Gastrocnemius medialis (tissue), 4 donors: ENCODE measurements at regions not wholly inside any gene's neighbourhood (a gene's known extent, or its start where the extent isn't known, plus 50 kb on each side); places are given as distances from the start of the nearest gene placed in this dataset.

ENCODE experiments used
- CTCF ChIP-seq, 5 experiments: fragments of 450-650 bp in 3 of 5; fragments of 200-600 bp in 2 of 5; sonication (generic) in 2 of 5; IDR thresholded peaks in 4 of 5; conservative IDR thresholded peaks in 1 of 5; 1 replicate in 4 of 5; 2 replicates in 1 of 5; pipeline ENCODE4 v1.5.1; 2016 to 2019; ENCODE audit warnings: antibody characterized with exemption in 5 of 5, mild to moderate bottlenecking in 3 of 5, moderate library complexity in 3 of 5
- POLR2A ChIP-seq, 2 donors: fragments of 450-650 bp; IDR thresholded peaks; one replicate each; pipeline ENCODE4 v1.6.1; 2017; ENCODE audit warnings: antibody characterized with exemption in 2 of 2, mild to moderate bottlenecking in 2 of 2, moderate library complexity in 2 of 2

- TF ChIP-seq CTCF (IDR thresholded peaks at IDR 0.05 in 4 of 5, conservative IDR thresholded peaks at IDR 0.05 in 1 of 5): no peak
- no peak for TF ChIP-seq POLR2A (IDR thresholded peaks at IDR 0.05)
Observed at GRCh38 chr12:124501827-124502226, 65.6 kb downstream of the NCOR2 start.
